ENCODE measurements at regions not wholly inside any gene's neighbourhood (a gene's known extent, or its start where the extent isn't known, plus 50 kb on each side); places are given as distances from the start of the nearest gene placed in this dataset.

GRCh38 chr15:29945943-29946596, 123.8 kb upstream of the TJP1 start:
- DNase-seq = no peak

GRCh38 chr15:29944925-29945324, 122.7 kb upstream of the TJP1 start:
- no peak for DNase-seq

- no peak for DNase-seq
Observed at GRCh38 chr15:29942548-29942947, 120.3 kb upstream of the TJP1 start.

- no peak for DNase-seq
Observed at GRCh38 chr15:29942143-29942542, 119.9 kb upstream of the TJP1 start.

- no peak for DNase-seq
Observed at GRCh38 chr15:29939404-29939803, 117.1 kb upstream of the TJP1 start.

GRCh38 chr15:29938361-29939335, 116.4 kb upstream of the TJP1 start:
- no peak for DNase-seq

- no peak for DNase-seq
Observed at GRCh38 chr15:29937956-29938355, 115.7 kb upstream of the TJP1 start.

GRCh38 chr15:29936353-29937049, 114.2 kb upstream of the TJP1 start:
- DNase-seq = no peak

- DNase-seq = no peak
Observed at GRCh38 chr15:29935296-29936004, 113.2 kb upstream of the TJP1 start.

GRCh38 chr15:29934251-29934650, 112.0 kb upstream of the TJP1 start:
- no peak for DNase-seq

GRCh38 chr15:29933042-29933803, 111.0 kb upstream of the TJP1 start:
- DNase-seq = no peak

GRCh38 chr15:29926083-29926388, 103.8 kb upstream of the TJP1 start:
- DNase-seq = no peak

GRCh38 chr15:29925227-29926082, 103.2 kb upstream of the TJP1 start:
- peak; percentile 18 for DNase-seq

- peak; percentile 18 for DNase-seq
Observed at GRCh38 chr15:29924750-29925149, 102.5 kb upstream of the TJP1 start.

GRCh38 chr15:29922191-29922590, 99.9 kb upstream of the TJP1 start:
- no peak for DNase-seq

- DNase-seq = no peak
Observed at GRCh38 chr15:29921130-29921601, 98.9 kb upstream of the TJP1 start.

- no peak for DNase-seq
Observed at GRCh38 chr15:29920515-29920914, 98.2 kb upstream of the TJP1 start.

- no peak for DNase-seq
Observed at GRCh38 chr15:29919380-29919881, 97.2 kb upstream of the TJP1 start.

GRCh38 chr15:29917600-29918597, 95.6 kb upstream of the TJP1 start:
- no peak for DNase-seq

- DNase-seq = no peak
Observed at GRCh38 chr15:29914511-29914926, 92.3 kb upstream of the TJP1 start.
